Caco-2 (cell line): ENCODE measurements at regions not wholly inside any gene's neighbourhood (a gene's known extent, or its start where the extent isn't known, plus 50 kb on each side); places are given as distances from the start of the nearest gene placed in this dataset.
"Not testable (repeated sequence)": the region's sequence is repeated elsewhere in the genome, so short reads cannot be mapped to it uniquely, and the experiment has no call there.

Experiments
- BruUV-seq: library from RNA; stranded (reverse); fragments of 400-500 nt; replicated peaks from 2 replicates; lab custom pipeline; 2021; lab: Mats Ljungman, UMichigan
- CTCF ChIA-PET: fragments of 300-600 bp; sonication (Branson Sonifier 250); formaldehyde crosslinking; loops from one replicate; lab custom pipeline; 2022; ENCODE audit warnings: antibody characterized with exemption; lab: Charles Lee
- POLR2A ChIA-PET: fragments of 300-600 bp; sonication (Branson Sonifier 250); formaldehyde crosslinking; loops from one replicate; lab custom pipeline; 2022; ENCODE audit warnings: antibody characterized with exemption; lab: Charles Lee
- DNase-seq, 2 experiments: peaks; one replicate each; pipeline versions ENCODE4 v3.0.0 to v3.0.0-alpha.2; 2020 to 2022
- H3K27me3 ChIP-seq: replicated peaks from 2 replicates; pipeline ENCODE4 v1.6.0; 2011; ENCODE audit warnings: low read length; ENCODE audit not compliant: control insufficient read depth, insufficient read depth
- H3K36me3 ChIP-seq: 2 replicates; pipeline ENCODE4 v1.5.1; 2011; ENCODE audit warnings: low read length; ENCODE audit not compliant: control insufficient read depth, insufficient read depth
- H3K4me1 ChIP-seq: fragments of 250-450 bp; sonication (Bioruptor Pico); 2 replicates; pipeline ENCODE4 v1.5.1; 2020; ENCODE audit warnings: mild to moderate bottlenecking
- H3K4me3 ChIP-seq: 2 replicates; pipeline ENCODE4 v1.5.1; 2011; ENCODE audit warnings: low read depth, mild to moderate bottlenecking, control low read depth, low read length
- H3K9me3 ChIP-seq: fragments of 250-450 bp; sonication (Bioruptor Pico); 2 replicates; pipeline ENCODE4 v1.5.1; 2020; ENCODE audit warnings: mild to moderate bottlenecking, moderate library complexity
- H3K27ac Mint-ChIP-seq: one replicate; pipeline ENCODE4 v1.8.0; 2022; ENCODE audit warnings: mixed read lengths; ENCODE audit not compliant: unreplicated experiment
- H3K27me3 Mint-ChIP-seq: one replicate; pipeline ENCODE4 v1.8.0; 2022; ENCODE audit warnings: mixed read lengths; ENCODE audit not compliant: insufficient read depth, unreplicated experiment
- H3K36me3 Mint-ChIP-seq: one replicate; pipeline ENCODE4 v1.8.0; 2022; ENCODE audit warnings: mild to moderate bottlenecking, mixed read lengths; ENCODE audit not compliant: insufficient read depth, unreplicated experiment
- H3K4me1 Mint-ChIP-seq: one replicate; pipeline ENCODE4 v1.8.0; 2022; ENCODE audit warnings: low read depth, mixed read lengths; ENCODE audit not compliant: unreplicated experiment
- H3K4me3 Mint-ChIP-seq: one replicate; pipeline ENCODE4 v1.8.0; 2022; ENCODE audit warnings: mild to moderate bottlenecking, moderate library complexity, mixed read lengths; ENCODE audit not compliant: unreplicated experiment
- H3K9me3 Mint-ChIP-seq: one replicate; pipeline ENCODE4 v1.8.0; 2022; ENCODE audit warnings: mixed read lengths; ENCODE audit not compliant: unreplicated experiment
- CTCF ChIP-seq, 2 experiments: fragments of 200-600 bp in 1 of 2; IDR thresholded peaks; 1 replicate in 1 of 2; 2 replicates in 1 of 2; pipeline versions ENCODE4 v1.5.1 to v1.8.0; 2011 to 2022; ENCODE audit warnings: antibody characterized with exemption in 1 of 2, control low read depth in 1 of 2, inconsistent platforms in 1 of 2, low read depth in 1 of 2, low read length in 1 of 2, mild to moderate bottlenecking in 1 of 2, moderate library complexity in 1 of 2; ENCODE audit not compliant: insufficient read depth in 1 of 2, severe bottlenecking in 1 of 2, unreplicated experiment in 1 of 2
- intact Hi-C: fragments of 100-400 bp; cut with micrococcal nuclease; formaldehyde crosslinking; loops from one replicate; pipeline ENCODE4 v1.10.0; 2022; ENCODE audit not compliant: unreplicated experiment

DNA sequence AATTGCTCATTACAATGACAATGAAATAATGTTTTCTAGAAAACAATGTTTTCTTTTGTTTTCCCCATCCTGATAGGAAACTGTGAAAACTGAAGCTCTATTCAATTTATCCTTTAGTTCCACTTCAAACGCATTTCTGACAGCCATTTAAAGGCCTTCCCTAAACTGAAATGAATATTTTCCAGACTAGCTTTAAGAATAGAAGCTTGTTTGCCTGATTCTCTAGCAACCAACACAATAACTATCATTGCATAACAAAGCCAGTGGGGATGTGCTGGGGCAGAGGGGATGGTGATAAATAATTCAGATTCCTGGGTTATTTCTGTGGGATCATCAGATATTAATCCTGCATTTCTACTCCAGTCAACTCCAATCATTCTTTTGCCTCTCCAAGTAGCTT is 427.1 kb downstream of the RND3 start:
- Histone ChIP-seq H3K9me3 (no peaks in the 10 kb centered on the region), H3K36me3 (no peaks in the 10 kb centered on the region), H3K27me3 (no peaks in the 10 kb centered on the region), H3K4me1 (no peaks in the 10 kb centered on the region), H3K4me3 (no peak overlapping the region)
- Mint-ChIP-seq H3K4me3 (no peak overlapping the region), H3K27ac (no peak overlapping the region), H3K36me3 (no peaks in the 10 kb centered on the region), H3K9me3 (peaks cover 10% of the 10 kb centered on the region), H3K27me3 (no peaks in the 10 kb centered on the region), H3K4me1 (peaks cover 6% of the 10 kb centered on the region)
- no peak for DNase-seq
- no TSS peak for BruUV-seq
- CTCF ChIA-PET, result no interaction called here
- POLR2A ChIA-PET, result no interaction called here
- TF ChIP-seq CTCF (IDR thresholded peaks at IDR 0.05; ENCODE audit: insufficient read depth in 1 of 2, low read depth in 1 of 2, low read length in 1 of 2, severe bottlenecking in 1 of 2, unreplicated experiment in 1 of 2), result no peak
- intact Hi-C loops, result no loop called here

GRCh38 chr2:150059676-150060075 is 427.8 kb downstream of the RND3 start:
- POLR2A ChIA-PET, DNase-seq, H3K36me3 ChIP-seq, CTCF ChIA-PET, BruUV-seq, H3K4me3 ChIP-seq, H3K9me3 Mint-ChIP-seq, intact Hi-C loops, H3K4me3 Mint-ChIP-seq, H3K27me3 Mint-ChIP-seq, H3K36me3 Mint-ChIP-seq, H3K27me3 ChIP-seq, H3K4me1 ChIP-seq, H3K27ac Mint-ChIP-seq, H3K4me1 Mint-ChIP-seq, H3K9me3 ChIP-seq: not testable (repeated sequence)

GRCh38 chr2:150052457-150052856 is 435.0 kb downstream of the RND3 start:
- intact Hi-C loops, result no loop called here
- POLR2A ChIA-PET, result no interaction called here
- H3K36me3 Mint-ChIP-seq, result no peaks in the 10 kb centered on the region

More at GRCh38 chr2:150052457-150052856, 435.0 kb downstream of the RND3 start:
- Histone ChIP-seq H3K9me3 (no peaks in the 10 kb centered on the region), H3K4me1 (no peaks in the 10 kb centered on the region), H3K27me3 (no peaks in the 10 kb centered on the region), H3K36me3 (no peaks in the 10 kb centered on the region), H3K4me3 (no peak overlapping the region)
- CTCF ChIA-PET, result no interaction called here
- no peaks in the 10 kb centered on the region for H3K4me1 Mint-ChIP-seq
- no peak overlapping the region for H3K4me3 Mint-ChIP-seq
- no TSS peak for BruUV-seq
- H3K27me3 Mint-ChIP-seq, result no peaks in the 10 kb centered on the region
- H3K27ac Mint-ChIP-seq, result no peak overlapping the region
- no peak for DNase-seq
- H3K9me3 Mint-ChIP-seq, result no peaks in the 10 kb centered on the region
- no peak for TF ChIP-seq CTCF (IDR thresholded peaks at IDR 0.05; ENCODE audit: insufficient read depth in 1 of 2, low read depth in 1 of 2, low read length in 1 of 2, severe bottlenecking in 1 of 2, unreplicated experiment in 1 of 2)
